Suprapubic skin (tissue), 4 donors: ENCODE measurements at regions not wholly inside any gene's neighbourhood (a gene's known extent, or its start where the extent isn't known, plus 50 kb on each side); places are given as distances from the start of the nearest gene placed in this dataset.

Experiments
- DNase-seq, 2 donors: peaks; one replicate each; pipeline ENCODE4 v3.0.0-alpha.2; 2019; ENCODE audit warnings: low spot score in 2 of 2
- H3K27ac ChIP-seq: fragments of 200-600 bp; sonication (generic); one replicate; pipeline ENCODE4 v1.5.1; 2019
- H3K27me3 ChIP-seq: fragments of 200-600 bp; sonication (generic); one replicate; pipeline ENCODE4 v1.5.1; 2019
- H3K36me3 ChIP-seq: fragments of 200-600 bp; sonication (generic); one replicate; pipeline ENCODE4 v1.5.1; 2019
- H3K4me1 ChIP-seq: fragments of 200-600 bp; sonication (generic); one replicate; pipeline ENCODE4 v1.5.1; 2019
- H3K4me3 ChIP-seq: fragments of 200-600 bp; sonication (generic); one replicate; pipeline ENCODE4 v1.5.1; 2019; ENCODE audit warnings: mild to moderate bottlenecking
- H3K9me3 ChIP-seq: fragments of 200-600 bp; sonication (generic); one replicate; pipeline ENCODE4 v1.5.1; 2019
- CTCF ChIP-seq, 2 donors: fragments of 200-600 bp in 1 of 2; fragments of 450-650 bp in 1 of 2; sonication (generic) in 1 of 2; IDR thresholded peaks; one replicate each; pipeline ENCODE4 v1.5.1; 2016 to 2019; ENCODE audit warnings: antibody characterized with exemption in 2 of 2, mild to moderate bottlenecking in 1 of 2, moderate library complexity in 1 of 2
- EP300 ChIP-seq: sonication (generic); formaldehyde crosslinking; IDR thresholded peaks from one replicate; pipeline ENCODE4 v1.6.1; 2017; ENCODE audit warnings: antibody characterized with exemption
- POLR2A ChIP-seq, 2 donors: fragments of 450-650 bp; IDR thresholded peaks; one replicate each; pipeline ENCODE4 v1.6.1; 2017; ENCODE audit warnings: antibody characterized with exemption in 2 of 2, mild to moderate bottlenecking in 2 of 2, moderate library complexity in 2 of 2
- POLR2AphosphoS5 ChIP-seq, 3 donors: sonication (generic); formaldehyde crosslinking; IDR thresholded peaks; one replicate each; pipeline ENCODE4 v1.6.1; 2017; ENCODE audit warnings: antibody characterized with exemption in 3 of 3
- WGBS: methylation state at CpG from one replicate; pipeline ENCODE4 v1.1.5; 2018; 5-methylcytosine and 5-hydroxymethylcytosine counted together

- H3K9me3 ChIP-seq: no peaks in the 10 kb centered on the region
- H3K27me3 ChIP-seq: no peaks in the 10 kb centered on the region
- DNase-seq: no peak
- TF ChIP-seq POLR2A (IDR thresholded peaks at IDR 0.05) (no peak), EP300 (no peak), CTCF (IDR thresholded peaks at IDR 0.05) (no peak), POLR2AphosphoS5 (IDR thresholded peaks at IDR 0.05) (no peak)
- H3K27ac ChIP-seq: no peak overlapping the region
- H3K4me1 ChIP-seq: no peaks in the 10 kb centered on the region
- no peak overlapping the region for H3K4me3 ChIP-seq
- no peaks in the 10 kb centered on the region for H3K36me3 ChIP-seq
- 77% methylated on average over 10 of the region's 10 CpGs for WGBS
These were observed 209.7 kb upstream of the RADX start for GRCh38 chrX:106401965-106402559.

GRCh38 chrX:106404512-106404911 lies 207.3 kb upstream of the RADX start:
- Histone ChIP-seq H3K4me3 (no peak overlapping the region), H3K27me3 (no peaks in the 10 kb centered on the region), H3K4me1 (no peaks in the 10 kb centered on the region), H3K27ac (no peak overlapping the region), H3K9me3 (no peaks in the 10 kb centered on the region), H3K36me3 (no peaks in the 10 kb centered on the region)
- WGBS: 50% methylated on average over 1 of the region's 1 CpG
- TF ChIP-seq CTCF (IDR thresholded peaks at IDR 0.05): no peak
- no peak for DNase-seq

- no peak for TF ChIP-seq EP300
- TF ChIP-seq POLR2A (IDR thresholded peaks at IDR 0.05): no peak
- no peak for TF ChIP-seq POLR2AphosphoS5 (IDR thresholded peaks at IDR 0.05)
- peak in 1 of 2 donors; percentile 33 for TF ChIP-seq CTCF (IDR thresholded peaks at IDR 0.05)
These were observed 196.4 kb upstream of the RADX start for GRCh38 chrX:106415276-106415895.

GRCh38 chrX:106436691-106437090 lies 175.1 kb upstream of the RADX start:
- TF ChIP-seq POLR2A (IDR thresholded peaks at IDR 0.05) (no peak), EP300 (no peak), CTCF (IDR thresholded peaks at IDR 0.05) (no peak), POLR2AphosphoS5 (IDR thresholded peaks at IDR 0.05) (no peak)
- H3K27ac ChIP-seq: no peak overlapping the region
- no peaks in the 10 kb centered on the region for H3K4me1 ChIP-seq
- WGBS: 46% methylated on average over 4 of the region's 4 CpGs
- no peaks in the 10 kb centered on the region for H3K9me3 ChIP-seq
- no peaks in the 10 kb centered on the region for H3K36me3 ChIP-seq
- no peaks in the 10 kb centered on the region for H3K27me3 ChIP-seq
- no peak for DNase-seq
- H3K4me3 ChIP-seq: no peak overlapping the region

More at GRCh38 chrX:106415276-106415895, 196.4 kb upstream of the RADX start:
- H3K9me3 ChIP-seq: no peaks in the 10 kb centered on the region
- no peaks in the 10 kb centered on the region for H3K36me3 ChIP-seq
- 29% methylated on average over 2 of the region's 2 CpGs for WGBS
- H3K27me3 ChIP-seq: no peaks in the 10 kb centered on the region
- H3K4me1 ChIP-seq: no peaks in the 10 kb centered on the region
- no peak overlapping the region for H3K4me3 ChIP-seq
- no peak overlapping the region for H3K27ac ChIP-seq
- DNase-seq: no peak

- Histone ChIP-seq H3K4me3 (no peak overlapping the region), H3K4me1 (no peaks in the 10 kb centered on the region), H3K27me3 (no peaks in the 10 kb centered on the region), H3K9me3 (no peaks in the 10 kb centered on the region), H3K27ac (no peak overlapping the region), H3K36me3 (no peaks in the 10 kb centered on the region)
- 37% methylated on average over 3 of the region's 3 CpGs for WGBS
- DNase-seq: no peak
- TF ChIP-seq POLR2AphosphoS5 (IDR thresholded peaks at IDR 0.05) (no peak), EP300 (no peak), POLR2A (IDR thresholded peaks at IDR 0.05) (no peak), CTCF (IDR thresholded peaks at IDR 0.05) (no peak)
These were observed 174.4 kb upstream of the RADX start for GRCh38 chrX:106437407-106437806.
